Head of caudate nucleus (tissue), 42 donors: ENCODE measurements at regions not wholly inside any gene's neighbourhood (a gene's known extent, or its start where the extent isn't known, plus 50 kb on each side); places are given as distances from the start of the nearest gene placed in this dataset.

Experiments used
- DNase-seq, 42 donors: peaks; one replicate each; pipeline versions ENCODE4 v3.0.0 to v3.0.0-alpha.2; 2020 to 2021; ENCODE audit warnings: mixed read lengths in 7 of 42
- intact Hi-C: fragments of 100-400 bp; cut with DNase I; formaldehyde crosslinking; loops from one replicate; pipeline ENCODE4 v1.15.0; 2022

- intact Hi-C loops, result no loop called here
- DNase-seq, result no peak
Measured at GRCh38 chr18:73884868-73885267, 262.8 kb downstream of the FBXO15 start.

DNA sequence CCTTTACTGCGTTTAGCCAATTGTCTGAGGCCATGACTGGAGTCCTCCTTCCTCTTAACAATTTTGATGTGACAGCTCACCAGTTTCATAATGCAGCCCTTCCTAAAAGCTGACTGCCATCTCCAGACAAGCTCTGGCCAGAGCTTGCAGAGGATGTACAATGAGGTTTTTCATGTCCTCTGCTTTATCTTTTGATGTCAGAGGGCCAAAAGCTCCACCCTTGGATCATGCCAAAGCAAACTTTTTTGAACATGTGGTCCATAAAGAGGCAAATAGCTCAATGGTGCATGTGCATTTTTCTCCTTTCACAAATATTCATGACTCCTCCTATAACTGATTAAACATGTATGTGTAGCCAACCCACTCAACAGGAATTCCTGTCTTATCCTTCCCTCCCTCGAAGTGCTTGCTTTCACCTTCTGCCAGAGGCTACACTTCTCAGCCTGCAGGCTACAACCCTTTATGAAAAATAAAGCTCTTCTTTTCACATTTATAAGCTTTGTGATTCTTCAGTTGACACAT lies 266.2 kb downstream of the FBXO15 start:
- intact Hi-C loops, result no loop called here
- no peak for DNase-seq

DNA sequence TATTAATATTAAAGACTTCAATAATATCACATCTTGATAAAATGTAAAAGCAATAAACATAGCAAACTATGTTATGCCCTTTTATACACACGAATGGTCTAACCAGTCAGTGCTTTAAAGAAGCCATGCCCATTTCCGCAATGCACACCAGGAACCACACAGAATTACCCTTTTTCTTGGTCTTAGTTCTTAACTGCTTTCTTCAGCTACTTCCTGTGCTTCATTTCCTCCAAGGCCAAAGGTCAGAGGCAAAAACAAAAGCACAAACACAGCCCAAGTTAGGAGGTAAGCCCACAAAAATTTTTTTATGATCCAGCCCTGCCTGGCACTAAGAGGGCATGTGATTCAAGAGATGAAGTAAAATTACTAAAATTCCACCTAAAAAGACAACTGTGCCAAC lies 267.2 kb downstream of the FBXO15 start:
- no peak for DNase-seq
- intact Hi-C loops, result no loop called here

- no peak for DNase-seq
- intact Hi-C loops, result no loop called here
Measured at GRCh38 chr18:73879766-73880165, 267.9 kb downstream of the FBXO15 start.

- intact Hi-C loops, result no loop called here
- DNase-seq, result no peak
Measured at GRCh38 chr18:73879328-73879727, 268.3 kb downstream of the FBXO15 start.

DNA sequence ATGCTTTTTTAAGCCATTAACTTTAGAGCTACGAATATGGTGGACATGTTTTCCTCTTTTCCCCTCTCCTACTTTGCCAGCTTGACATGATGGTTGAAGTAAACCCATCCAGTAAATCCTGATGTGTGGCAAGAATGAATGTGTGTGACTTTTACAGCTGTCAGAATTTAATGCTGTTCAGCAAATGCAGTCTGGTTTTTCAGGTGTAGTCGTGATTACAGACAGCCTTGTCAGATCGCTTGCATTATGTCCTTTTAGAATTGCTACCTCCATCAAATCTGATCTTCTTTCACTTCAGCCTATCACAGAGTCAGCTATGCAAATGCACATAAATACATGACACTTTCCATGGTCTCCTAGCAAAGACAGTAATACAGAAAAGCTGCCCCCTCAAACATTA lies 278.5 kb downstream of the FBXO15 start:
- intact Hi-C loops, result no loop called here
- DNase-seq, result no peak

- intact Hi-C loops, result no loop called here
Measured at GRCh38 chr18:73861771-73862170, 285.9 kb downstream of the FBXO15 start.

GRCh38 chr18:73859837-73860397 lies 287.7 kb downstream of the FBXO15 start:
- peak in 2 of 42 donors; percentile 13 to 18 for DNase-seq
- intact Hi-C loops, result no loop called here

More at GRCh38 chr18:73861771-73862170, 285.9 kb downstream of the FBXO15 start:
- DNase-seq, result no peak

DNA sequence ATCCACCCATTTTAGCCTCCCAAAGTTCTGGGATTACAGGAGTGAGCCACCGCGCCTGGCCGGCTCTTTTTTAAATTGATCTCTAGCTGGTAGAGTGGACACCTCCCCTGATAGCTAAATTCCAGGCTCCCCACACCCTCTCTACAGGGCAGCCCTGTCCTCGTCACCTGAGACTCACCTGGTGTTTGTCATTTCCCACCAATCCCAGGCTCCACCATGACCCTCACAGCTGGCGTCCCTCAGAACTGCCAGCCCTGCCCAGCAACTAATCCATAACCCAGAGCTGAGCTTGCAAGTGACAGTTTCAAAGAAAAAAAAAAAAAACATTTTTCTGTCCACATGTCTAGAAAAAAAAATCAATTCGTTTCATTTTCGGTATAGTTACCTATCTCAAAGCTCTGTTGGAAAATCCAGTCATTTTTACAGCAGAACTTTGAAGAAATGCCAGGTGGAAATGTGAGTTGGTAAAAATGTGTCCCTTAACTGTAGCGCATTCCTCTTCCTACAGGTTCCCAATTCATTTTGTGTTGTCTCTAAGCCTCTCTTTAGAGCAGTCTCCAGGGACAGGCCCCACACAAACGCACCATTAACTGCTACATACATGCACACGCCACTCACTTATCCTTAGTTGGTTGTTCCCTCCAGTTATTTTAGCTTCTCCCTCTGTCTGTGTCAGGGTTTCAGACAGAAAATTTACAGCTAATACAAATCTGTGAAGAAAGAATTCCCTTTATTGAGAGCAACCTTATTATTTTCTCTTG lies 294.7 kb downstream of the FBXO15 start:
- DNase-seq, result no peak
- intact Hi-C loops, result no loop called here

GRCh38 chr18:73850782-73851181 lies 296.9 kb downstream of the FBXO15 start:
- intact Hi-C loops, result no loop called here
- no peak for DNase-seq

- no peak for DNase-seq
- intact Hi-C loops, result no loop called here
Measured at GRCh38 chr18:73848656-73849055, 299.0 kb downstream of the FBXO15 start.

- no peak for DNase-seq
- intact Hi-C loops, result no loop called here
Measured at GRCh38 chr18:73843455-73843854, 304.2 kb downstream of the FBXO15 start.

DNA sequence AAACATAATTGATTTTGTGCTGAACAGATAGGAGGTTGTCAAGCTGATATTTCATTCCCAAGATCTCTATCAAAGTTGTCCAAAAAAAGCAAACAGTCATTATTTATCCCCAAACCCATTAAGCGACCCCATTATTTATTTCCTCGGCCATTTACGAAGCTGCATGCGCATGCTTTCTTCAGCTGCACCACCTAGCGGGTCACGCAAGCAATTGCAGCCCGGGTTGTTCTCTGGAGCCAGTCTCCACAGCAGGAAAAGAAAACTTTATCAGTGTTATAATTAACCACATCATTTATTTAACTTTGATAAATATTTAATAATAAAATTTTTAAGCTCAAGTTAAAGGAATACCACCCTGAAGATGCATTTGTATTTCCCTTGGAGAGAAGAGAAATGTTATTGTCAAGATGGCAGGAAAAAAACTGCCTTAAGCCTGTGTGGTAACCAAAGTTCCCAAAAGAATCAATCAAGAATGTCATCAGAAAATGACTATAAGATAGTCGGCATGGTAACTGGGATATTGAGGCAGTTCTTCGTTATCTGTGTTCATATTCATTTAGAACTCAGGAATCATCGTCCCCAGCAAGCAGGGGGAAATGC lies 304.7 kb downstream of the FBXO15 start:
- peak; percentile 35 to 89 (median 73) for DNase-seq
- intact Hi-C loops, result no loop called here

- intact Hi-C loops, result no loop called here
Measured at GRCh38 chr18:73841661-73842060, 306.0 kb downstream of the FBXO15 start.

GRCh38 chr18:73840319-73840945 lies 307.2 kb downstream of the FBXO15 start:
- DNase-seq, result peak in 6 of 42 donors; percentile 15 to 27 (median 24)
- intact Hi-C loops, result no loop called here

More at GRCh38 chr18:73841661-73842060, 306.0 kb downstream of the FBXO15 start:
- no peak for DNase-seq

GRCh38 chr18:73839441-73839840 lies 308.2 kb downstream of the FBXO15 start:
- no peak for DNase-seq
- intact Hi-C loops, result no loop called here

- intact Hi-C loops, result no loop called here
Measured at GRCh38 chr18:73838107-73838506, 309.5 kb downstream of the FBXO15 start.

DNA sequence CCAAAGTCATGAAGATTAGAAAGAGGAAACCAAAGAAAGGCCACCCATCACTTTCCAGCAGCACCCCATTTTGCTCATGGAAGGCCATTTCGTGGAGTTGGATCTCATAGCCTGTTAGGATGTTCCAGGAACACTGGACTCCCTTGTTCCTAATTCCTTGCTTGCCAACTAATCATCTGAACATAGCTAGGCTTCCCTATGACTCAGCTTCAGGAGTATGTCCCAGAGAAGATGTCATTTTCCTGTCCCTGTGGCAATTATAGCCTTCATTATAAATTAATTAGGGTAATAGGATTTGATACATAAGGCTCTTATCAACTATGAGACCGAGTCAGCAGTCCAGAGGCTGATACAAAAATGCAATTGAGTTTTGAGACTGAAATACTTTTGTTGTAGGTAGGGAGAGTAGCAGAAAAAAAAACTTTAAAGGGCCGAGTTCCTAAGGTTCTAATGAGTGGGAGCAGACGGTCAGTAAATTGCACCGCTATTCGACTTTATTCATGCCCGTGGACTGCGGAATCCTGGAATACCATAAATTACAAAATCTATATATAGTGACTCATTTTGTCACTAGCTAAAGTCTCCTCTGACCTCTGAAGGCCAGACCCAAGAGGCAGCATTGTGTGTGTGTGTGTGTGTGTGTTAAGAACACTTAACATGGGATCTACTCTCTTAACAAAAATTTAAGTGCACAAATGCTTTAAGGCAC lies 311.8 kb downstream of the FBXO15 start:
- no peak for DNase-seq
- intact Hi-C loops, result no loop called here

More at GRCh38 chr18:73838107-73838506, 309.5 kb downstream of the FBXO15 start:
- DNase-seq, result no peak

GRCh38 chr18:73835039-73835438 lies 312.6 kb downstream of the FBXO15 start:
- DNase-seq, result no peak
- intact Hi-C loops, result no loop called here
